ENCODE measurements at regions not wholly inside any gene's neighbourhood (a gene's known extent, or its start where the extent isn't known, plus 50 kb on each side); places are given as distances from the start of the nearest gene placed in this dataset.

- no peak for DNase-seq
Observed at GRCh38 chr11:70712471-70712870, 314.1 kb downstream of the CTTN start.

GRCh38 chr11:70713086-70713835, 314.9 kb downstream of the CTTN start:
- no peak for DNase-seq

DNA sequence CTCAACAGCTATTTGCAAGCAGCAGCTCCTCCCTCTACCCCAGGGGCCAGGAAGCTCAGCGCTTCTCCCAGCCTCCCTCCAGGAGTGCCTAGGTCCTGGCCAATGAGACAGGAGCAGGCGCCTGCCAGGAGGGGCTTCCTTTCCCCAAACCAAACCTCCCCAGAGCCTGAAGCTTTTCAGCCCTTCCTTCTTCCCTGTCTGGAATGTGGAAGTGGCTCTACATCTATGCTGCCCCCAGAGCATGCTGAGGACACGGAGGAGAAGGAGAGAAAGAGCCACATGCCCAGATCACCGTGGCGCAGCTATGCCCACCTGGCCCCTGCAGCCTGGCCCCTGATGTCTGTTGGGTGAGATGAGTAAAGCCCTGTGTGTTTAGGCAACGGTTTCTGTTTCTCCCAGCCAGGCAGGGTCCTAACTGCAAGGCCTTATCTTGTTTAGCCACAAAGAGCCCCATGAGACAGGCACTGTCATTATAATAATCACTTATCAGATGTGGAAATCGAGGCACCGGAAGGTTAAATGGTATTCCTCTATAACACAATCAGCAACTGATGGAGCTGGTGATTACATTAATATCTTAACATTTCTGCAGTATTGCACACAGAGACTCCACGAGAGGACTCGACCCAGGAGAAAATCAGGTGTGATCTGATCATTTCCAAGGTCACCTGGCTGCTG, 315.8 kb downstream of the CTTN start:
- DNase-seq, result no peak

DNA sequence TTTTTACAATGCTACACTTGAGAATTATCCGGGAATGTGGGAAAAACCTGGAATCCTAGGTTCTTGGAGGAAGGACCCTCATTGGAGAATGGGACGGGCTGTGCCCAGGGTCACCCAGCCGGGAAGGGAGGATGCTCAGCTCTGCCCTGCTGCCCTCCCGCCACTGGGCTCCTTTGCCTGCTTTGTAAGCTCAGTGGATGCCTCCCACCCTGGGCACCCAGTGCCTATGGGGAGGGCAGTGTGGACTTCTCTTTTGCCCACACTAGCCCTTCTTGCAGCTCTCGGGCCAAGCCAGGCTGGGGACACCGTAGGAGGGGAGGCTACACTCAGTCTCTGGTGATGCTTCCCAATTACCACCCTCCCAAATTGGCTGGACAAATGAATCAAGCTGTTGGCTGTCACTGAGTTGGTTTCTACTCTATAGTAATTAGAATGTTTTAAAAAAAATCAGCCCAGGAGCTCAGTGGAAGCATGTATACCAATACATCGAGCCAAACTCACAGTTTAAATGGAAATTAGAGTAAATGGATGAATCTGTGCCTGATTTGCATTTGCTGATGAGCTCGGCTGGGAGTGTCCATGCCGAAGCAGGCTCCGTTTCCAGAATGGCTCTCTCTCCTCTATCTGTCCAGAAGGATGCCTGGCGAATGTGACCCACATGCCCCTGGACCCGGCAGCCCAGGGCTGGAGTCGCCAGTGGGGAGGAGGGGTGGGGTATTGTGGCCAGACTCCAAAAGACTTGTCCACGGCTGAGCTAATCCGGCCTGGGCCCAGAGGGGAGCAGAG, 317.0 kb downstream of the CTTN start:
- DNase-seq, result no peak

DNA sequence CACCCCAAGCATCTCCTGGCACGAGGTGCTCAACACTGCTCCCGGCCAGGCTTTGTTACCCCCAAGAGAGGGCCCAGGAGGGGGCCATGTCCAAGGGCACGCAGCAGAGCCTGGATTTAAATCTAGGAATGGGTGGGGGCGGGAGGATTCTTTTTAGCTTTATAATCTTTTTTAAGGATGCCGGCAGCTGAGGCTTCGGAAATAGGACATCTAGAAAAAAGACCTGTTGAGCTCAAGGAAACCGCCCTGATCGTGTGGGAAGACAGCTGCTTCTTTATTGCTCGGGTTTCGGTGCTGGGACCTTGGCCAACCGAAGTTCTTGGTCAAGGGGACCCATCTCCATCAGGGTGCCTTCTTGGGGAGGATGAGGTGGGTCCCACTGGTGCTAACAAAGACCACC, 317.9 kb downstream of the CTTN start:
- DNase-seq, result no peak

GRCh38 chr11:70716986-70717775, 318.9 kb downstream of the CTTN start:
- no peak for DNase-seq

DNA sequence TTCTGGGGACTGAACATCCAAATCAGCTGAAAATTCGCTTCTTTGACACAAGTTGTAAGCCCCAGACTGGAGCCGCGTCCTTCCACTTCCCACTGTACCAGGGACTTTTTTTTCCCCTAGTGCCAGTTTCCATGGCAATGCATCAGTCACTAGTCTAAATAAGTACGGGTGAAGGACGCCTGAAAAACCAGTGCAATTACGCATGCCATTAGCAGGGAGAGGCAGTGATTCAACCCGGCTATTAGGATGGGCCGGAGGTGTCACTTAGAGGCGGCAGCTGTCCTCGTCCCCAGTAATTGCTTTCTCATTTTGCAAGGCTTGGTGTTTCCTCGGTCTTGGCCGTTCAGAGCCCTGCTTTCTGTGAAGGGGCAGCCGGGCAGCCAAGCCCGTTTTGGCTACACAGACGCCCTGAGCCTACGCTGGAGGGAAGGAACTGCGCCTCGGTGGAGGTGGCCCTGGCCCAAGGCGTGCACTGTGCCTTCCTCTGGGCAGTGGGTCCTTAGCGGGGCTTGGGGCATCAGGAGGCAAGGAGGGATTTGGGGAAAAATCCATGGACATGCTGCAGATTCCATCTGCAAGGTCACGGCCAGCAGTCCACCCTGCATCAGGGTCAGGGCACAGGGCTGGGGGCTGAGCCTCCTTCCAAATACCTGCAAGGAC, 319.7 kb downstream of the CTTN start:
- no peak for DNase-seq

DNA sequence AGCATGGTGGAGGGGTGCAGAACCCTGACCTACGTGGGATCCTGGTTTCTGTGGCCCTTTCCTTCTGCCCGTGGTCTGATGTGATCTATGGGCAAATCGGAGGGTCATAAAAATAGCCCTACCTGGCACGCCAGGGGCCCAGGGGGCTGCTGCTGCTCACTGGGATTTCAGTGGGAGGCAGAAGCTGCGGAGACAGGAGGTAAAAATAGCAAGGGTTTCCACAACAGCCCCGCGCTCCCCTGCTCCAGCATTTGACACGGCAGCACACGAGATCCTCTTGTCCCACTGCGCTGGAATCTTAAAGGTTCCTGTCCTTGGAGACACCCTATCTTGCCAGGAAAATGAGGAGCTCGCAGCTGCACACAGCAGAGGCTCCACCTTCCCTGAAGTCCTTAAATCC, 321.2 kb downstream of the CTTN start:
- DNase-seq, result no peak

- DNase-seq, result no peak
Observed at GRCh38 chr11:70720281-70720680, 322.0 kb downstream of the CTTN start.

DNA sequence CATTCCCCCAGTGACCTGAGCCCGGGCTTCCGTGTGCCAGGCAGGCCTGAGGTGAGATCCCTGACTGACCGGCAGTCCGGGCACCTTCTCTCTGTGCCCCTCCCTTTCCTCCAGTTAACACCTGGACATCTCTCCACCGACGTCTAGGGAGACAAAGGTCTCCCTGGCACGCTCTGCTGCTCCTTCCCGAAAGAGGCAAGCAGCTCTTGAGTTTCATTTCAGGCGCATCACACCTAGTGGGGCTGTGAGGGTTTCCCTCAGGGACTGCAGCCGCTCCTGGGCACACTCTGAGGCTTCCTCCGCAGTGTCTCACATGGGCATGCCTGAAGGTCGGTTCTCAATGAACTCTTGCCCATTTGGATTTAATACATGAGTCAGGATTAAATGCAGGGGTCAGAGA, 322.7 kb downstream of the CTTN start:
- no peak for DNase-seq

GRCh38 chr11:70725278-70725677, 326.9 kb downstream of the CTTN start:
- no peak for DNase-seq

DNA sequence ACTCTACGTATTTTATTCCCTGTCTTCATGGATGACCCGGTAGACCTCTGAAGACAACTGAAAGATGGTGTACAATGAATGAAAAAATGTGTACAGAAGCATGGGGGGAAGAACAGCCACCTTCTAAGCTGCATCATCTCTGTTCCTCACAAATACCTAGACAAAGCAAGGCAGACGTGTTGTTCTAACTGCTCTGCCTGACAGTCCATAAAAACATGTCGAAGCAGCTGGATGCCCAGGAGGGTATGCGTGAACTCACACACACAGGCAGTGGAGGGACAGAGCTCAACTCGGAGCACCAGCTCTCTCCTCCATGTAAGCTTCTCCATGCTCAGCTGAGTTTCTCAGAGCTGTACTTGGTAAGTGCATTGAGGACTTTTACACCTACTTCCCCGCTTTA, 327.4 kb downstream of the CTTN start:
- no peak for DNase-seq

- DNase-seq, result no peak
Observed at GRCh38 chr11:70727021-70727420, 328.7 kb downstream of the CTTN start.

DNA sequence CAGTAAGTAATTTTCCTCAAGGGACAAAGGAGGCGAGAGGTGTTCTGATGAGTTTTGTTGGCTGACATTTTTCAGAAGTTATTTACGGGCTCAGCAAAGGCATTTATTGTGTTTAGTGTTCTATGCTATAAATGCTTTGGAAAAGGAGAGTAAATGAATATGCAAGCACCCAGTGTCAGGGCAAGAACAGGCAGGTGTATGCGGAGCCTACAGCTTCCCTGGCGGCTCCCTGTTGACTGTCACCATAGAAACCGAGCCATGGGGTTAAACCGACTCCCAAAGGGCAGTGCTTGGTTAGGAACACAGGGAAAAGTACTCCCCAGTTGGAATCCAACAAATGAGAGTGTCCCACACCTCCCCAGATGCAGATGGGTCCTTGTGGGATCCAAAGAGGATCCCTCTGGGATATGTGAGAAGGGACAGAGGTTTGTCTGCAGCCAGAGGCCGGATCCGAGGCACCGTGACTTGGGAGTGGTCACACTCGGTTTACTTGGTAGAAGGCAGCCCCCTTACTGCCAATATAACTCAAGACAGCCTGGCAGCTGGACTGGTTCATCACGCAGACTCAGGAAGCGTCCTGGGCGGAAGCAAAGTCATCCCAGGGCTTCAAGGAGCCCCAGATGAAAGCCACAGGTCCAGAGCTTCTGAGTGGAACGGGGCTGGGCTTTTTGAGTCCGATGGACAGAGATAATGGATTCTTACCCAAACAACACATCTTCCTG, 329.7 kb downstream of the CTTN start:
- no peak for DNase-seq

- DNase-seq, result no peak
Observed at GRCh38 chr11:70729949-70730348, 331.6 kb downstream of the CTTN start.

GRCh38 chr11:70730411-70730810, 332.1 kb downstream of the CTTN start:
- no peak for DNase-seq

DNA sequence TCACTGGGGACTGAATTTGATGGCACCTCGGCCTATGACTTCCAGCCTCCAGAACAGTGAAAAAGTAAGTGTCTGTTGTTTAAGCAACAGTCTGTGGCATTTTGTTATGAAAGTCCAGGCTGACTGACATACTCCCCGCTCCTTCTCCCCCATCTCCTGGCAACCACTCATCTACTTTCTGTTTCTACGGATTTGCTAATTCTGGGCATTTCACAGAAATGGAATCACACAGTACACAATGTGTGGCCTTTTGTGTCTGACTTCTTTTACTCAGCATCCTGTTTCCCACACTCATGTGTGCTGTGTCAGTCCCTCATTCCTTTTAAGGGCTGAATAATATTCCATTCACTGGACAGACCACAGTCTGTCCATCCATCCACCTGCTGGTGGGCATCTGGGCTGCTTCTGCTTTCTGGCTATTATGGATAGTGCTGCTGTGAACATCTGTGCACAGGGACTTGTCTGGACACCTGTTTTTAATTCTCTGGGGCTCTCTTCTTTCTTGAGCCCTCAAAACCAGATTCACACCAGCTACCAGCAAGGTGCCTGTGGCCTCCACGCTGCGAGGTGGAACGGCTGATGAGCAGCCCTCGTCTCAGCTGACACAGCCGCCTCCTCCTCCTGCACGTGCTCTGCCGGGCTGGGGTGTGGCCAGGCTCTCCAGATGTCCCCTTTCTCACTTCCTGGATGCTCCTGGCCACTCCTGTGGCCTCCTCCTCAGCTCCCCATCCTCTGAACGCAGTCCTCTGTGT, 333.1 kb downstream of the CTTN start:
- DNase-seq, result no peak

DNA sequence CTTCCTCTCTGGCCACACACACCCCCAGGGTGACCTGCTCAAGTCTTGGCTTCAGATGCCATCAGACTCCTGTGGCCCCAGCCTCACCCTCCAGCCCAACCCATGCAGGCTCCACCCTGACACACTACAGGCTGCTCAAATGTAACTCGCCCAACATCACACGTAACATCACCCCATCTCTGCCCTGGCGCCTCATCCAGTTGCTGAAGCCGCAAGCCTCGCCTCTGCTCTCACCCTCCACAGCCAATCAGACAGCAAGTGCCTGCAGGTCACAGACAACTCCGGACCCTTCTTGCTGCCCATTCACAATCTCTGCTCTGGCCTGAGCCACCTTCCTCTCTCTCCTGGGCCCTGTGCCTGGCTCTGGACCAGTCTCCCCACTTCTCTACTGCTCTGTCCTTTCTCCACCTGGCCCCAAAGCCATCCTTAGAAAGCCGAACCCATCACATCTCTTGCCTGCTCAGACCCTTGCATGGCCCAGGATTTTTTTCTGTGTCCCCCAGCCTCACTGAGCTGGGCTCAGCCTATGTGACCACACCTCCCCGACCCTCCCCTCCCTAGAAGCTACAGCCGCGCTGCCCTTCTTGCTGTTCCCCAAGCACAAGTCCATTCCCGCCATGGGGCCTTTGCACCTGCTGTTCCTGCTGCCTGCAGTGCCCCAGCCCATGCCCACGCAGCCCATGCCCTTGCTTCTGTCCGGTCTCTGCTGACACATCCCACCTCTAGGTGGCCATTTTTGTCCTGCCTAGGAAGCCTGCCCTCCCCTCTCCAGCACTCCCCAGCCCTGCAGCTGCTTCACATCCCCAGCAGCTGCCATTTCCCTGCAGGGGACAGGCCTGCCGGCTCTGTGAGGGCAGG, 333.9 kb downstream of the CTTN start:
- DNase-seq, result no peak

GRCh38 chr11:70732881-70733196, 334.5 kb downstream of the CTTN start:
- DNase-seq, result no peak

Data from central memory CD4-positive, alpha-beta T cell (primary cell).